ENCODE measurements at regions not wholly inside any gene's neighbourhood (a gene's known extent, or its start where the extent isn't known, plus 50 kb on each side); places are given as distances from the start of the nearest gene placed in this dataset.

DNA sequence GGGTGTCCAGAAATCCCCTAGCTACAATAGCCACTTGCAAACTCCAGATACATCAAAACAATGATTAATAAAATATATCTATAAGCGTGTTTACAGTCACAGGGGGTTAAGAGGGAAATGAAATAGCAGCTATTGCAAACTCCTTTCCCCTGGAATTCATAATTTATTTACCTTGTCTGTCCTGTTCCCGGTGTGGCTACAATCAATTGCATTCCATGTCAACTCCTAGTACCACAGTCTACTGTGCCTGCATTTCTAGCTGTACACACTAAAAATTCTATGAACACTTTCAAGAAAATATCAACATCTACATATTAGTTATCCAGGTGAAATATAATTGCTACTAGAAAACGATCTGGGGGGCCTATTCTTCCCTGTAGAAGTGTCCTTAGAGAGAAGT, 217.6 kb downstream of the ELAVL2 start:
- no peak for DNase-seq (ENCODE audit: low read depth)
- TF ChIP-seq, protein P1, sequence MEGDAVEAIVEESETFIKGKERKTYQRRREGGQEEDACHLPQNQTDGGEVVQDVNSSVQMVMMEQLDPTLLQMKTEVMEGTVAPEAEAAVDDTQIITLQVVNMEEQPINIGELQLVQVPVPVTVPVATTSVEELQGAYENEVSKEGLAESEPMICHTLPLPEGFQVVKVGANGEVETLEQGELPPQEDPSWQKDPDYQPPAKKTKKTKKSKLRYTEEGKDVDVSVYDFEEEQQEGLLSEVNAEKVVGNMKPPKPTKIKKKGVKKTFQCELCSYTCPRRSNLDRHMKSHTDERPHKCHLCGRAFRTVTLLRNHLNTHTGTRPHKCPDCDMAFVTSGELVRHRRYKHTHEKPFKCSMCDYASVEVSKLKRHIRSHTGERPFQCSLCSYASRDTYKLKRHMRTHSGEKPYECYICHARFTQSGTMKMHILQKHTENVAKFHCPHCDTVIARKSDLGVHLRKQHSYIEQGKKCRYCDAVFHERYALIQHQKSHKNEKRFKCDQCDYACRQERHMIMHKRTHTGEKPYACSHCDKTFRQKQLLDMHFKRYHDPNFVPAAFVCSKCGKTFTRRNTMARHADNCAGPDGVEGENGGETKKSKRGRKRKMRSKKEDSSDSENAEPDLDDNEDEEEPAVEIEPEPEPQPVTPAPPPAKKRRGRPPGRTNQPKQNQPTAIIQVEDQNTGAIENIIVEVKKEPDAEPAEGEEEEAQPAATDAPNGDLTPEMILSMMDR (IDR thresholded peaks at IDR 0.05; ENCODE audit: insufficient read depth, low read depth, low read length), result no peak
- CTCF ChIA-PET, result no interaction called here
- Histone ChIP-seq H3K36me3 (ENCODE audit: control insufficient read depth, insufficient read depth, low read length) (no peaks in the 10 kb centered on the region), H3K4me3 (ENCODE audit: low read depth, low read length) (no peak overlapping the region), H3K27me3 (ENCODE audit: control insufficient read depth, insufficient read depth, low read length) (no peaks in the 10 kb centered on the region)
- POLR2A ChIA-PET, result no interaction called here

DNA sequence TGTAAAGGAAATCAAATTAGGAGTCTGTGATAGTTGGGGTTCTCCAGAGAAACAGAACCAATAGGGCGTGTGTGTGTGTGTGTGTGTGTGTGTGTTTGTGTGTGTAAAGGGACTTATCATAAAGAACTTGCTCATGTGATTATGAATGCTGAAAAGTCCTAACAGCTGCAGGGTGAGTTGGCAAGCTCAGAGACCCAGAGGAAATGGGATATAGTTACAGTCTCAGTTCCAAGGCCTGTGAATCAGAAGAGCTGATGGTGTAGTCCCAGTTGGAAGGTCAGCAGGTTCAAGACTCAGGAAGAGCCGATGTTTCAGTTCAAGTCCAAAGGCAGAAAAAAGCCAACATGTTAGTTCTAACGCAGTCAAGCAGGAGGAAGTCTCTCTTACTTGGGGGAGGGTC, 214.2 kb downstream of the ELAVL2 start:
- ChIA-PET CTCF (no interaction called here), POLR2A (no interaction called here)
- Histone ChIP-seq H3K36me3 (ENCODE audit: control insufficient read depth, insufficient read depth, low read length) (no peaks in the 10 kb centered on the region), H3K4me3 (ENCODE audit: low read depth, low read length) (no peak overlapping the region), H3K27me3 (ENCODE audit: control insufficient read depth, insufficient read depth, low read length) (no peaks in the 10 kb centered on the region)
- TF ChIP-seq, protein P1 (IDR thresholded peaks at IDR 0.05; ENCODE audit: insufficient read depth, low read depth, low read length), result no peak
- DNase-seq (ENCODE audit: low read depth), result no peak

DNA sequence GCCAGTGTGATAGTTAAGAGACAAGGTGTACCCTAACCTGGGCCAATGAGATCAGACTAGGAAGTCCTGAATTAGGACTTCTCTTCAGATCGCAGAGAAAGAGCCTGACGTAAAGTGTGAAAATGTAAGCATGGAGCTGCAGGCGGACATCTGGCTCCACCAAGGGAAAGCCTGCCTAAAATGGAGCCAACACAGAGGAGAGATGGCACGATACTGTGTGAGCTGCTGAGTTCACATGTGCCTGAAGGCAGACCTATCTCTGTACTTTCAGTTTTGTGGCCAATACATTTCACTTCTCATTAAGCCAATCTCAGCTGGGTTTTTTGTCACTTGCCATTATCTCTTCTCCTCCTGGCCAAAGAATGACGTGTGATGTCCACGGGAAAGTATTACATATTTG, 210.5 kb downstream of the ELAVL2 start:
- POLR2A ChIA-PET, result no interaction called here
- TF ChIP-seq, protein P1 (IDR thresholded peaks at IDR 0.05; ENCODE audit: insufficient read depth, low read depth, low read length), result no peak

DNA sequence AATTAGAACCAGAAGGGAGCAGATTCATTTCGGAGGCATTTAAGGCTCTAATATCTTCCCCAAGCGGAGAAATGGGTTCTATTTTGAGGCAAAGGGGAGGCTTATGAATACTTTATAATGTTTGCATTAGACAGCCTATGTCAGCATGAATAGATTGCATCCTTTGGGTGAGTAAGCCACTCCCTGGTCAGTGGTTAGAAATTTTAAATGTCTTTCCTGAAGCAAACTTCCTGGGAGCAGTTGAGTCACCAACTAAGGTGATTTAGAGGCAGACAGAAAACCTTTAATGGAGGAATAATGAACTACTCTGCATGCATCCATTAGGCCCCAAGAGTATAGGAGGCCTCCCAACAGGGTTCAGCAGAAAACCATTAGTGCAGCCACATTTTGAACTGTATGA, 204.9 kb downstream of the ELAVL2 start:
- no peak overlapping the region for H3K4me3 ChIP-seq (ENCODE audit: low read depth, low read length)
- no peak for DNase-seq (ENCODE audit: low read depth)
- TF ChIP-seq, protein P1 (IDR thresholded peaks at IDR 0.05; ENCODE audit: insufficient read depth, low read depth, low read length), result no peak
- no peaks in the 10 kb centered on the region for H3K27me3 ChIP-seq (ENCODE audit: control insufficient read depth, insufficient read depth, low read length)
- CTCF ChIA-PET, result no interaction called here
- POLR2A ChIA-PET, result no interaction called here
- no peaks in the 10 kb centered on the region for H3K36me3 ChIP-seq (ENCODE audit: control insufficient read depth, insufficient read depth, low read length)

More for the DNA sequence above, 210.5 kb downstream of the ELAVL2 start:
- Histone ChIP-seq H3K27me3 (ENCODE audit: control insufficient read depth, insufficient read depth, low read length) (no peaks in the 10 kb centered on the region), H3K4me3 (ENCODE audit: low read depth, low read length) (no peak overlapping the region), H3K36me3 (ENCODE audit: control insufficient read depth, insufficient read depth, low read length) (no peaks in the 10 kb centered on the region)
- CTCF ChIA-PET, result no interaction called here
- no peak for DNase-seq (ENCODE audit: low read depth)

DNA sequence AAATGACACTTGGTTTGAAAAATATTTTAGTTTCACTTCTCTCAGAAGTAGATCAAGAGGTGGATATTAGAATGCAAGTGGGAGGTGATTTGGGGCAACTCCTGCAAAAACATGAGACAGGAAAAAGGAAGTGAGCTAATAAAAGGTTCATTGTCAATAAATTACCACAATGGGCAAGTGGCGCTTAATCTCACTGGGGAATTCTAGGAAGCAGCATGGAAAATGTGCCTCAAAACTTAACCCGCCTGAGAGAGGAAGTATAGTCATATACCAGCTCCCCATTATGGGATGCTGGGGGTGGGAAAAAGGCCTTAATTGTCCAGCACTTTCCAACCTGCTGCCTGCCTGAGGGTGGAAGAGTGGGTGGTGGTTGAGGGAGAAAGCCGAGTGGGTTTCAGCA, 204.1 kb downstream of the ELAVL2 start:
- H3K4me3 ChIP-seq (ENCODE audit: low read depth, low read length), result no peak overlapping the region
- H3K27me3 ChIP-seq (ENCODE audit: control insufficient read depth, insufficient read depth, low read length), result no peaks in the 10 kb centered on the region
- TF ChIP-seq, protein P1 (IDR thresholded peaks at IDR 0.05; ENCODE audit: insufficient read depth, low read depth, low read length), result no peak
- ChIA-PET POLR2A (no interaction called here), CTCF (no interaction called here)
- H3K36me3 ChIP-seq (ENCODE audit: control insufficient read depth, insufficient read depth, low read length), result no peaks in the 10 kb centered on the region
- DNase-seq (ENCODE audit: low read depth), result no peak
